ENCODE measurements at regions not wholly inside any gene's neighbourhood (a gene's known extent, or its start where the extent isn't known, plus 50 kb on each side); places are given as distances from the start of the nearest gene placed in this dataset.

DNA sequence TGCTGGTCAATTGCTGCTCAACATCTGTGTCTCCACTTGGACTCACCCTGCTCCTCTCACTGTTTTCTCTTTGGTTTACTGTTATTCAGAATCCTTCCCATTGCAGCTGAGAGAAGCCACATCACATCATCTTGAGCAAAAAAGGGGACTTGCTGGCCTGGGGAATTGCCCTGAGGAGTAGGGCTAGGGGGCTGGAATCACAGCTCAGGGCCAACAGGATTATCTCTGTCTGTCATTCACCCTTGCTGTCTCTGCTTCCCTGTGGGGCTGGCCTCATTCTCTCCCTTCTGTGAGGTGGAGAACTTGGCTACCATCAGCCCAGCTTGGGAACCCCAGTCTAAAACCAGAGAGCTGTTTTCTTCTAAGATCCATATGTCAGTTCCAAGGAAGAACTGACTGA lies 140.7 kb upstream of the WNT4 start:
- H3K27me3 ChIP-seq (ENCODE audit: insufficient read depth, low read length) = peaks cover 4% of the 10 kb centered on the region; the same call in 1 of the 2 replicates
- H3K4me3 ChIP-seq (ENCODE audit: low read depth, low read length, poor library complexity, severe bottlenecking) = no peak overlapping the region
- no peaks in the 10 kb centered on the region for H3K9me3 ChIP-seq (ENCODE audit: low read length)
- TF ChIP-seq, protein P1, sequence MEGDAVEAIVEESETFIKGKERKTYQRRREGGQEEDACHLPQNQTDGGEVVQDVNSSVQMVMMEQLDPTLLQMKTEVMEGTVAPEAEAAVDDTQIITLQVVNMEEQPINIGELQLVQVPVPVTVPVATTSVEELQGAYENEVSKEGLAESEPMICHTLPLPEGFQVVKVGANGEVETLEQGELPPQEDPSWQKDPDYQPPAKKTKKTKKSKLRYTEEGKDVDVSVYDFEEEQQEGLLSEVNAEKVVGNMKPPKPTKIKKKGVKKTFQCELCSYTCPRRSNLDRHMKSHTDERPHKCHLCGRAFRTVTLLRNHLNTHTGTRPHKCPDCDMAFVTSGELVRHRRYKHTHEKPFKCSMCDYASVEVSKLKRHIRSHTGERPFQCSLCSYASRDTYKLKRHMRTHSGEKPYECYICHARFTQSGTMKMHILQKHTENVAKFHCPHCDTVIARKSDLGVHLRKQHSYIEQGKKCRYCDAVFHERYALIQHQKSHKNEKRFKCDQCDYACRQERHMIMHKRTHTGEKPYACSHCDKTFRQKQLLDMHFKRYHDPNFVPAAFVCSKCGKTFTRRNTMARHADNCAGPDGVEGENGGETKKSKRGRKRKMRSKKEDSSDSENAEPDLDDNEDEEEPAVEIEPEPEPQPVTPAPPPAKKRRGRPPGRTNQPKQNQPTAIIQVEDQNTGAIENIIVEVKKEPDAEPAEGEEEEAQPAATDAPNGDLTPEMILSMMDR (IDR thresholded peaks at IDR 0.05; ENCODE audit: low read length) = no peak
- TF ChIP-seq EZH2 (IDR thresholded peaks at IDR 0.05; ENCODE audit: borderline replicate concordance, low read length) = no peak
- H3K79me2 ChIP-seq (ENCODE audit: insufficient read depth, low read length) = no peaks in the 10 kb centered on the region
- no peaks in the 10 kb centered on the region for H3K9me2 ChIP-seq (ENCODE audit: low read depth, low read length)
- no peak overlapping the region for H2AFZ ChIP-seq (ENCODE audit: low read length)
- H4K20me1 ChIP-seq (ENCODE audit: insufficient read depth, low read length) = no peaks in the 10 kb centered on the region
- no peak overlapping the region for H3K4me2 ChIP-seq (ENCODE audit: low read length)
- no peak overlapping the region for H3K27ac ChIP-seq (ENCODE audit: low read depth, low read length, poor library complexity, severe bottlenecking)
- H3F3A ChIP-seq (ENCODE audit: insufficient read depth, low read length) = no peaks in the 10 kb centered on the region
- no peaks in the 10 kb centered on the region for H3K4me1 ChIP-seq (ENCODE audit: insufficient read depth, low read length, severe bottlenecking)
- no peak overlapping the region for H3K9ac ChIP-seq (ENCODE audit: low read length)
- H3K36me3 ChIP-seq (ENCODE audit: insufficient read depth, low read length) = no peaks in the 10 kb centered on the region

DNA sequence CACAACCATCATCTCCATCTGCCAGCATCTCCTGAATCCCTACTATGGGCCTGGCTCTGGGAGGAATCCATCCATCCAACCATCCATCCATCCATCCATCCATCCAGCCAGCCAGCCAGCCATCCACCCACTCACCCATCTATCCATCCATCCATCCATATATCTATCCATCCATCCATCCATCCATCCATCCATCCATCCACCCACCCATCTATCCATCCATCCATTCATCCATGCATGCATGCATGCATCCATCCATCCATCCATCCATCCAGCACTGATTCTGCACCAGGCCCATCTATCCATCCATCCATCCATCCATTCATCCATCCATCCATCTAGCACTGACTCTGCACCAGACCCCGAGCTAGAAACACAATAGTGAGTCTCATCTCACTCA lies 141.3 kb upstream of the WNT4 start:
- Histone ChIP-seq H4K20me1 (ENCODE audit: insufficient read depth, low read length) (no peaks in the 10 kb centered on the region), H3K9ac (ENCODE audit: low read length) (no peak overlapping the region), H2AFZ (ENCODE audit: low read length) (no peak overlapping the region), H3F3A (ENCODE audit: insufficient read depth, low read length) (no peaks in the 10 kb centered on the region), H3K27ac (ENCODE audit: low read depth, low read length, poor library complexity, severe bottlenecking) (no peak overlapping the region), H3K4me2 (ENCODE audit: low read length) (no peak overlapping the region), H3K4me1 (ENCODE audit: insufficient read depth, low read length, severe bottlenecking) (no peaks in the 10 kb centered on the region), H3K27me3 (ENCODE audit: insufficient read depth, low read length) (peaks cover 4% of the 10 kb centered on the region; the same call in 1 of the 2 replicates), H3K36me3 (ENCODE audit: insufficient read depth, low read length) (no peaks in the 10 kb centered on the region), H3K9me2 (ENCODE audit: low read depth, low read length) (no peaks in the 10 kb centered on the region), H3K79me2 (ENCODE audit: insufficient read depth, low read length) (no peaks in the 10 kb centered on the region), H3K9me3 (ENCODE audit: low read length) (no peaks in the 10 kb centered on the region), H3K4me3 (ENCODE audit: low read depth, low read length, poor library complexity, severe bottlenecking) (no peak overlapping the region)
- TF ChIP-seq EZH2 (IDR thresholded peaks at IDR 0.05; ENCODE audit: borderline replicate concordance, low read length) = no peak
- TF ChIP-seq, protein P1 (IDR thresholded peaks at IDR 0.05; ENCODE audit: low read length) = no peak

DNA sequence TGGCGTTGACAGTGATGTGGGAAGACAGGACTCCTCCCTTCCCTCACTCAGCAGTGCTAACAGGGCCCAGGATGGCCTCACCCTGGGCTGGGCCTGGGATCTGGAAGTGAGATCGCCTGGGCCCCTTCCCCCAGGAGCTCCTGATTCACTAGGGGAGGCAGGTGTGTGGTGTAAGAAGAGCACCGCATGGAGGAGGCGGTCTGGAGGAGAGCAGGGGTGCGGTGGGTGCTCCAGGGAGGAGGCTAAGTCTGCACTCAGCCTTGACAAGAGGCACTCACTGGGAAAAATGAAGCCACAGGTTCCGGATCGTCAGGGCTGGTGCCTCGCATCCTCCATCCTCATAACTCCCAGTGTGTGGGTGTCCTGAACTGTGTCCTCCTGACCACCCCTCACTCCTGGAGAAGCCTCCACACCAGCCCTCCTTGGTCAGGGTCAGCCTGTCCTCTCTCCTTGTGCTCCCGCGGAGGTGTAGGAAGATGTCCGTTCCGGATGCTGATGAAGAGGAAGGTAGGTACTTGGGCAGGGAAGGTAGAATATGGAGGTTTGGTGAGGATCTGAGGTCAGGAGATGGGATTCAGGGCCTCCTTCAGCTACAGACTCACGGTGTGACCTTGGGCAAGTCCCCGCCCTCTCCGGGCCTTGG lies 142.1 kb upstream of the WNT4 start:
- Histone ChIP-seq H3K9ac (ENCODE audit: low read length) (no peak overlapping the region), H2AFZ (ENCODE audit: low read length) (no peak overlapping the region), H3K27ac (ENCODE audit: low read depth, low read length, poor library complexity, severe bottlenecking) (no peak overlapping the region), H4K20me1 (ENCODE audit: insufficient read depth, low read length) (no peaks in the 10 kb centered on the region), H3K9me2 (ENCODE audit: low read depth, low read length) (no peaks in the 10 kb centered on the region), H3K79me2 (ENCODE audit: insufficient read depth, low read length) (no peaks in the 10 kb centered on the region), H3K4me2 (ENCODE audit: low read length) (no peak overlapping the region), H3F3A (ENCODE audit: insufficient read depth, low read length) (no peaks in the 10 kb centered on the region), H3K27me3 (ENCODE audit: insufficient read depth, low read length) (peaks cover 4% of the 10 kb centered on the region; the same call in 1 of the 2 replicates), H3K9me3 (ENCODE audit: low read length) (no peaks in the 10 kb centered on the region), H3K4me1 (ENCODE audit: insufficient read depth, low read length, severe bottlenecking) (no peaks in the 10 kb centered on the region), H3K4me3 (ENCODE audit: low read depth, low read length, poor library complexity, severe bottlenecking) (no peak overlapping the region), H3K36me3 (ENCODE audit: insufficient read depth, low read length) (no peaks in the 10 kb centered on the region)
- TF ChIP-seq, protein P1 (IDR thresholded peaks at IDR 0.05; ENCODE audit: low read length) = no peak
- no peak for TF ChIP-seq EZH2 (IDR thresholded peaks at IDR 0.05; ENCODE audit: borderline replicate concordance, low read length)

Data from OCI-LY1 (cell line).